T-helper 1 cell treated with Interleukin-12 subunit alpha and Interleukin-12 subunit beta and Interleukin-4 antibody, amounts not matched to agents 30 ng/mL and 1 ng/mL, for 36 hours (primary cell): ENCODE measurements at regions not wholly inside any gene's neighbourhood (a gene's known extent, or its start where the extent isn't known, plus 50 kb on each side); places are given as distances from the start of the nearest gene placed in this dataset.

Source experiments
- intact Hi-C: fragments of 100-400 bp; cut with micrococcal nuclease; formaldehyde crosslinking; loops from one replicate; pipeline ENCODE4 v1.15.1; 2024

- intact Hi-C loops, result no loop called here
Measured at GRCh38 chr13:84399320-84400085, 517.2 kb upstream of the SLITRK1 start.

GRCh38 chr13:84393981-84394625, 511.8 kb upstream of the SLITRK1 start:
- intact Hi-C loops, result no loop called here

DNA sequence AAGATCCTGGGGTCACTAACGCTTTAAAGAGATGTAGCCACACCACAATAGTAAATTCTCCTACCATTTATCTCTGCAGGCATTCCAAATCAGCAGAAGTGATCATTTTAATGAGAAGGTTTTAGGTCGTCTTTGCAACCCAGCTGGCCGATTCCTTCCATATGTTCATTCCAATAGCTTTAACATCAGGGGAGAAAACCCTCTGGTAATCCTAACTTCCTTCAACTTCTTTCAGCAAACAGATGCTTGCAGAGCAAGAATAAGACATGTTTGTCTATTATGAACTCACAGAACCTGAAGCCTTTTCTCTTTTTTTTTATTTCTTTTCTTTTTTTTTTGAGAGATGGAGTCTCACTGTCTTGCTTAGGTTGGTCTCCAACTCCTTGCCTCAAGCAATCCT, 498.6 kb upstream of the SLITRK1 start:
- intact Hi-C loops, result no loop called here

DNA sequence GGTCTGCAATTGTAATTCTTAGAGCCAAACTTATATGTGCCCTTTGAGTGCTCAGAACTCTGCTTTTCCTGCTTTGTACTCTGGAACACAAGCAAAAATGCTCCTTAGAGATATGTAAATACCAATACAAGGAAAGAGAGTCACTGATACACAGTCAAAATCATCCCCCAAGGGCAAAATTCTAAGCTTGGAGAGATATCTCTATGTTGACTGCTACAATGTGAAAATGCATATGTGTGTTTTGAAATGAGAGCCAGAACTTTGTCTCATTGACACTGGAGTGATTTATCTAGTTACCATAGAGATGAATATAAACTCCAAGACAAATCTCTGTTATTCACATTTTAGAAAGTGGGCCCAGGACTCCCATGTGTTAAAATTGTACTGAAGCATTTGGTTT, 494.8 kb upstream of the SLITRK1 start:
- intact Hi-C loops, result no loop called here

DNA sequence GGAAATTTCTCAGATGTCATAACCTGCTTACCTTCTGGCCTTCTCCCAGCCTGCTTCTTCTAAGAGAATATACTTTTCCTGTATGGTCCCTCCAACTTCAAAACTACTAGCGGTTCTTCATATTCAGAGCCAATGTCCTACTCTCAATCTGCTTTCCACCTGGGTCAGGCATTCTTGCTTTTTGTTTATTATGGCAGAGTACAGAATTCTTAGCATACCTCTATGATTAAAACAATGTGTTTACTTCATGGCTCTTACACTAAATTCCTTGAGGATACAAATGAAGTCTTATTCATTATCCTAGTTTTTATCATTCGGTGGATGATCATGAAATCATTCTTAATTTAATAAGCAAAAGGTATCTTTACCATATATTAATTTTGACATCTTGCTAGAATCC, 484.2 kb upstream of the SLITRK1 start:
- intact Hi-C loops, result no loop called here

DNA sequence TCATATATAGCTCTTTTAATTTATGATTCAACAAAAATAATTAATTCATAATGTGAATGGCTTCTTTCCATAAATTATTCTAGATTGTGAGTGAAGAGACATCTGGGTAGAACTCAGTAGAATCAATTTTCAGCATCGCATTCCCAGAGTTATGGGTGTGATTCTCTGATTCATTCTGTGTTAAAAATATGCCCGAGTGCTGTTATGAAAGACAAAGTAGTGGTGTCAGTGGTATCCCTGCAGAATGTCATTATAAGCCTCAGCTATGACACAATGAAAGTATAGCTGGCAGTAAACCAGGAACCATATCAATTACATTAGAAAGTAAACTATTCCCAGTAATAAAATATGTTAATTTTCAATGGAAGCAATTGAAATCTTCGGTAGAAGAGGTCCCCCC, 480.5 kb upstream of the SLITRK1 start:
- intact Hi-C loops, result no loop called here

DNA sequence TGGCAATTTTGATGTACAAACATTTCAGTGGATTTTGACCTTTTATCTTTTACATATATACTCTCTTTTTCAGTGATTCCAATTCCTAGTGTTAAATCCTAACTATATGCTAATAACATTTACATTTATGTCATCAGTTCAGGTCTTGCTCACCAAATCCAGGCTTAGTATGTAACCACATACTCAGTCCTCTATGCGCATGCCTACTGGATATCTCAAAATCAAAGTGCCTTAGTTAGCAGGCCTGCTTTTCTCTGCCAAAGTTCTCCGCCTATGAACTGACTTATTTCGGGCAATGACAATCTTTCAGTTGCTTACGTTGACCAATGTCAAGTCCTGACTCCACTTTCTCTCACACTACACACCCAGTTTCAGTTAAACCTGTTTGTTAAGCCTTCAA, 478.5 kb upstream of the SLITRK1 start:
- intact Hi-C loops, result no loop called here

GRCh38 chr13:84358601-84359000, 476.3 kb upstream of the SLITRK1 start:
- intact Hi-C loops, result no loop called here

GRCh38 chr13:84352946-84353345, 470.7 kb upstream of the SLITRK1 start:
- intact Hi-C loops, result no loop called here

GRCh38 chr13:84339456-84339855, 457.2 kb upstream of the SLITRK1 start:
- intact Hi-C loops, result no loop called here

- intact Hi-C loops, result no loop called here
Measured at GRCh38 chr13:84332346-84332745, 450.1 kb upstream of the SLITRK1 start.

GRCh38 chr13:84315527-84315926, 433.3 kb upstream of the SLITRK1 start:
- intact Hi-C loops, result no loop called here

DNA sequence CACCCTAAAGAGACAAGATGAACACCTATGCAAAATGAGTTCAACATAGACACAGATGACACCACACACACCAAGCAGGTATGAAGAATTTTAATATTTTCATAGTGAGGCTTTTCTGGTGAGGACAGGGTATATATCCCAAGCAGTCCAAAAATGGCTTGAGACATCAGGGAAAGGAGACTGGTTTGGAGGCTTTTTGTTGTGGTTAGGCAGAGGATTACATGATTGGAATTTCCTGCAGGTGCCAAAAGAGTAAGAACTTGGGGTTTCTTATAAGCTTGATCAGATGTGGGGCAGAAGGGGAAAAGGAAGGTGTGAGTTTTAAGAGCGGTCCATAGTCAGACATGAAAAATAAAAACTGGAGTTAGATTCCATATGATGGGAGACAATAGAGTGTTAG, 420.8 kb upstream of the SLITRK1 start:
- intact Hi-C loops, result no loop called here

GRCh38 chr13:84297251-84297650, 415.0 kb upstream of the SLITRK1 start:
- intact Hi-C loops, result no loop called here

GRCh38 chr13:84296401-84296800, 414.1 kb upstream of the SLITRK1 start:
- intact Hi-C loops, result no loop called here

- intact Hi-C loops, result no loop called here
Measured at GRCh38 chr13:84294576-84294975, 412.3 kb upstream of the SLITRK1 start.

DNA sequence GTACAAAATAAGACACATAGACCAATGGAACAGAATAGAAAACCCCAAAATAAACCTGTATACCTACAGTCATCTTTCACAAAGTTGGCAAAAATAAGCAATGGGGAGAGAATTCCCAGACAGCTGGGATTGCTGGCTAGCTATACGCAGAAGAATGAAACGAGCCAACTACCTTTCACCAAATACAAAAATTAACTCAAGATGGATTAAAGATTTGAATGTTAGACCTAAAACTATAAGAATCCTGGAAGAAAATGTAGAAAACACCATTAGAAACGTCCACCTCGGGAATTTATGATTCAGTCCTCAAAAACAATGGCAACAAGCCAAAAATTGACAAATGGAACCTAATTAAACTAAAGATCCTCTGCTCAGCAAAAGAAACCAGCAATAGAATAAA, 408.1 kb upstream of the SLITRK1 start:
- intact Hi-C loops, result no loop called here

GRCh38 chr13:84279166-84279565, 396.9 kb upstream of the SLITRK1 start:
- intact Hi-C loops, result no loop called here

GRCh38 chr13:84272877-84273562, 390.7 kb upstream of the SLITRK1 start:
- intact Hi-C loops, result no loop called here

GRCh38 chr13:84265257-84265764, 383.0 kb upstream of the SLITRK1 start:
- intact Hi-C loops, result no loop called here

- intact Hi-C loops, result no loop called here
Measured at GRCh38 chr13:84263354-84264069, 381.2 kb upstream of the SLITRK1 start.
